AG04450 (cell line): ENCODE measurements at regions not wholly inside any gene's neighbourhood (a gene's known extent, or its start where the extent isn't known, plus 50 kb on each side); places are given as distances from the start of the nearest gene placed in this dataset.

ENCODE experiments used
- CTCF ChIA-PET: fragments of 300-600, 350-600 bp; formaldehyde crosslinking; extraction: SDS; loops from one replicate; lab custom pipeline; 2022; ENCODE audit warnings: antibody characterized with exemption, inconsistent platforms; lab: Charles Lee
- POLR2A ChIA-PET: fragments of 350-600 bp; formaldehyde crosslinking; extraction: SDS; loops from one replicate; lab custom pipeline; 2021; ENCODE audit warnings: antibody characterized with exemption, inconsistent platforms; lab: Yijun Ruan, JAX
- DNase-seq: peaks from one replicate; pipeline ENCODE4 v3.0.0-alpha.2; 2011; ENCODE audit warnings: low read depth, low spot score
- H3K27ac ChIP-seq: one replicate; pipeline ENCODE4 v1.5.1; 2012; ENCODE audit warnings: low read depth, low read length, control low read depth
- H3K27me3 ChIP-seq: one replicate; pipeline ENCODE4 v1.6.0; 2012; ENCODE audit warnings: low read length; ENCODE audit not compliant: control insufficient read depth, insufficient read depth
- H3K4me3 ChIP-seq: 2 replicates; pipeline ENCODE4 v1.5.1; 2011; ENCODE audit warnings: mild to moderate bottlenecking, low read depth, low read length, control low read depth
- H3K9me3 ChIP-seq: 2 replicates; pipeline ENCODE4 v1.5.1; 2012; ENCODE audit warnings: low read length; ENCODE audit not compliant: control insufficient read depth, insufficient read depth
- CTCF ChIP-seq: IDR thresholded peaks from 2 replicates; pipeline ENCODE4 v1.5.1; 2011; ENCODE audit warnings: low read depth, low read length, control low read depth, inconsistent platforms

DNA sequence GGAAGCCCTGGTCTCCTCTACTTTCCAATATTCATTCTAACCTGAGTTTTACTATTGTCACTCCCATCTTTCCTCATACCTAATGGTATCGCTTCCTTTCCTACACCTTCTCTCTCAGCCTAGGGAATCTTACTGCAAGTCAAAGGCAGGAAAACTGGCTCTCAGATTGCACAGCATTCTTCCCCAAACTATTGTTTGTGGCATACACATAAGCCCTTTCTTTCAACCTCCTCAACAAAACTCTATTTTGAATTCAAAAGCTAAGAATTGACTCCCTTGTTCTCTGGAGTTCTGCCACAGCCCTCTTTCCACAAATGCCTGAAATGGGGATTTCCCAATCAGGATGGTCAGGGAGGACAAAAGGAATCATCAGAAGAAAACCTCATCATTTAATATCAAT is 181.5 kb downstream of the FAM76B start:
- ChIA-PET POLR2A (no interaction called here), CTCF (no interaction called here)
- Histone ChIP-seq H3K27ac (no peak overlapping the region), H3K9me3 (no peaks in the 10 kb centered on the region), H3K4me3 (no peak overlapping the region), H3K27me3 (no peaks in the 10 kb centered on the region)
- no peak for TF ChIP-seq CTCF
- DNase-seq = no peak

DNA sequence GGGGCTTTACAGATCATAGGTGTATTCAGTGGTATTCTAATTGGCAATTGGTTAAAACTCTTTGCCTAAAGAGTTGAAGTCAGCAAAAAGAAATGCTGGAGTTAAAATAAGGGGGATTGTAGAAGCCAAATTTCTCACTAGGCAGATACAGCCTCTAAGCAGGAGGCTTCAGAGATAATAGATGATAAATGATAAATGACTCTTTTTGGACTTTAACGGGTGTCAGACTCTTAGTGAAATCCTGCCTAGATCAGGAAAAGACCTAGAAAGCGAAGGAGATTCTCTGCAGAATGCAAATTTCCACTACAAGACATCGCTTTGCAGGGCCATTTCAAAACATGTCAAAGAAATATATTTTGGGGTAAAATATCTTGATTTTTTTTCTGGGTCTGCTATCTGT is 182.8 kb downstream of the FAM76B start:
- no peak overlapping the region for H3K4me3 ChIP-seq
- DNase-seq = no peak
- no peaks in the 10 kb centered on the region for H3K27me3 ChIP-seq
- TF ChIP-seq CTCF = no peak
- ChIA-PET POLR2A (no interaction called here), CTCF (no interaction called here)
- H3K9me3 ChIP-seq = no peaks in the 10 kb centered on the region
- no peak overlapping the region for H3K27ac ChIP-seq

- CTCF ChIA-PET = no interaction called here
- no peak overlapping the region for H3K4me3 ChIP-seq
- no peaks in the 10 kb centered on the region for H3K9me3 ChIP-seq
- POLR2A ChIA-PET = no interaction called here
- no peak for TF ChIP-seq CTCF
- no peak overlapping the region for H3K27ac ChIP-seq
- H3K27me3 ChIP-seq = no peaks in the 10 kb centered on the region
- no peak for DNase-seq
These were observed 184.2 kb downstream of the FAM76B start for GRCh38 chr11:95605271-95605940.

GRCh38 chr11:95599959-95600586 is 189.5 kb downstream of the FAM76B start:
- no peaks in the 10 kb centered on the region for H3K27me3 ChIP-seq
- ChIA-PET POLR2A (no interaction called here), CTCF (no interaction called here)
- H3K9me3 ChIP-seq = no peaks in the 10 kb centered on the region
- H3K4me3 ChIP-seq = no peak overlapping the region
- no peak overlapping the region for H3K27ac ChIP-seq
- no peak for DNase-seq
- TF ChIP-seq CTCF = no peak

GRCh38 chr11:95595973-95596489 is 193.6 kb downstream of the FAM76B start:
- H3K27me3 ChIP-seq = no peaks in the 10 kb centered on the region
- no peak overlapping the region for H3K27ac ChIP-seq
- H3K9me3 ChIP-seq = no peaks in the 10 kb centered on the region
- H3K4me3 ChIP-seq = no peak overlapping the region
- ChIA-PET CTCF (interaction anchor here (0.5 to 1.6 kb wide), 3 partner anchors 13 to 112 kb away, joined by 3 to 5 read pairs (median 3); no protein-coding TSS in a partner anchor), POLR2A (no interaction called here)
- no peak for DNase-seq
- no peak for TF ChIP-seq CTCF
